ENCODE measurements at regions not wholly inside any gene's neighbourhood (a gene's known extent, or its start where the extent isn't known, plus 50 kb on each side); places are given as distances from the start of the nearest gene placed in this dataset.
"Not testable (repeated sequence)": the region's sequence is repeated elsewhere in the genome, so short reads cannot be mapped to it uniquely, and the experiment has no call there.

GRCh38 chr3:22380253-22380652 lies 629.2 kb upstream of the ZNF385D start:
- no peak overlapping the region for H3K9ac ChIP-seq (ENCODE audit: extremely low read depth, insufficient read length, low read length)
- no peak overlapping the region for H3K4ac ChIP-seq (ENCODE audit: low read depth, low read length)
- Mint-ChIP-seq H3K27ac (no peak overlapping the region), H3K27me3 (ENCODE audit: low read depth) (peaks cover 12% of the 10 kb centered on the region), H3K4me3 (no peak overlapping the region), H3K36me3 (ENCODE audit: insufficient read depth in 1 of 3, low read depth in 3 of 3) (no peaks in the 10 kb centered on the region), H3K4me1 (peaks cover 0 to 2% of the 10 kb centered on the region in 2 experiments; a peak in 3 of 4 replicates), H3K9me3 (no peaks in the 10 kb centered on the region)
- no peak overlapping the region for H3T11ph ChIP-seq (ENCODE audit: low read length)
- H3K79me1 ChIP-seq (ENCODE audit: insufficient read depth, low read depth, low read length, poor library complexity, severe bottlenecking), result no peaks in the 10 kb centered on the region
- no peaks in the 10 kb centered on the region for H3K4me1 ChIP-seq (ENCODE audit: insufficient read depth, low read length)
- no peaks in the 10 kb centered on the region for H3K27me3 ChIP-seq (ENCODE audit: insufficient read depth, low read length)
- no peak overlapping the region for H2BK20ac ChIP-seq (ENCODE audit: low read depth, low read length, poor library complexity, severe bottlenecking)
- H2BK5ac ChIP-seq (ENCODE audit: insufficient read length, low read length), result no peak overlapping the region
- H2AK5ac ChIP-seq (ENCODE audit: insufficient read length, low read length), result no peak overlapping the region
- H2BK15ac ChIP-seq (ENCODE audit: low read depth, low read length), result no peak overlapping the region
- no CpG with 5 or more reads among the region's 4 CpGs for WGBS (ENCODE audit: extremely low coverage, insufficient read length, low lambda C conversion rate)
- H3K9me3 ChIP-seq (ENCODE audit: control insufficient read depth, low read depth, low read length), result no peaks in the 10 kb centered on the region
- no peak overlapping the region for H3K18ac ChIP-seq (ENCODE audit: insufficient read length, low read depth, low read length)
- H2BK12ac ChIP-seq (ENCODE audit: insufficient read length, low read depth, low read length), result no peak overlapping the region
- no peak overlapping the region for H4K91ac ChIP-seq (ENCODE audit: insufficient read length, low read depth, low read length)
- DNase-seq, result no peak
- no peak overlapping the region for H2AFZ ChIP-seq (ENCODE audit: low read length)
- H2BK120ac ChIP-seq (ENCODE audit: low read depth, low read length, poor library complexity, severe bottlenecking), result no peak overlapping the region
- no peak overlapping the region for H4K5ac ChIP-seq (ENCODE audit: insufficient read length, low read depth, low read length)
- no peak overlapping the region for H3K14ac ChIP-seq (ENCODE audit: insufficient read depth, low read length)
- H3K56ac ChIP-seq (ENCODE audit: insufficient read length, low read depth, low read length), result no peak overlapping the region
- no peaks in the 10 kb centered on the region for H4K20me1 ChIP-seq (ENCODE audit: control insufficient read depth, insufficient read depth, insufficient read length)
- H3K4me2 ChIP-seq (ENCODE audit: insufficient read depth, insufficient read length, low read length), result no peak overlapping the region
- no peak overlapping the region for H3K27ac ChIP-seq (ENCODE audit: insufficient read length, low read depth, low read length)
- H3K23me2 ChIP-seq (ENCODE audit: insufficient read length, low read depth, low read length, poor library complexity, severe bottlenecking), result no peaks in the 10 kb centered on the region
- H3K79me2 ChIP-seq (ENCODE audit: insufficient read depth, low read length), result no peaks in the 10 kb centered on the region
- TF ChIP-seq CTCF (conservative IDR thresholded peaks at IDR 0.05), result no peak
- H3K23ac ChIP-seq (ENCODE audit: insufficient read length, low read depth, low read length), result no peak overlapping the region
- no peak overlapping the region for H4K8ac ChIP-seq (replicated peaks; ENCODE audit: insufficient read length, low read depth, low read length)

- not testable (repeated sequence) for H2BK15ac ChIP-seq (ENCODE audit: low read depth, low read length); H3K27ac ChIP-seq (ENCODE audit: insufficient read length, low read depth, low read length); H4K91ac ChIP-seq (ENCODE audit: insufficient read length, low read depth, low read length); H3K56ac ChIP-seq (ENCODE audit: insufficient read length, low read depth, low read length); H3K4me1 Mint-ChIP-seq; H3K9me3 ChIP-seq (ENCODE audit: control insufficient read depth, low read depth, low read length); H2BK120ac ChIP-seq (ENCODE audit: low read depth, low read length, poor library complexity, severe bottlenecking); H3K9ac ChIP-seq (ENCODE audit: extremely low read depth, insufficient read length, low read length); H3T11ph ChIP-seq (ENCODE audit: low read length); H3K27me3 Mint-ChIP-seq (ENCODE audit: low read depth); H3K4me1 ChIP-seq (ENCODE audit: insufficient read depth, low read length); H3K23me2 ChIP-seq (ENCODE audit: insufficient read length, low read depth, low read length, poor library complexity, severe bottlenecking); H3K4me2 ChIP-seq (ENCODE audit: insufficient read depth, insufficient read length, low read length); DNase-seq; H3K18ac ChIP-seq (ENCODE audit: insufficient read length, low read depth, low read length); H2BK20ac ChIP-seq (ENCODE audit: low read depth, low read length, poor library complexity, severe bottlenecking); H3K36me3 Mint-ChIP-seq (ENCODE audit: insufficient read depth in 1 of 3, low read depth in 3 of 3); H2AFZ ChIP-seq (ENCODE audit: low read length); H3K4ac ChIP-seq (ENCODE audit: low read depth, low read length); H3K79me1 ChIP-seq (ENCODE audit: insufficient read depth, low read depth, low read length, poor library complexity, severe bottlenecking); H3K23ac ChIP-seq (ENCODE audit: insufficient read length, low read depth, low read length); H2BK5ac ChIP-seq (ENCODE audit: insufficient read length, low read length); H3K27me3 ChIP-seq (ENCODE audit: insufficient read depth, low read length); H4K5ac ChIP-seq (ENCODE audit: insufficient read length, low read depth, low read length); H4K8ac ChIP-seq (replicated peaks; ENCODE audit: insufficient read length, low read depth, low read length); H2BK12ac ChIP-seq (ENCODE audit: insufficient read length, low read depth, low read length); H4K20me1 ChIP-seq (ENCODE audit: control insufficient read depth, insufficient read depth, insufficient read length); H3K79me2 ChIP-seq (ENCODE audit: insufficient read depth, low read length); H3K14ac ChIP-seq (ENCODE audit: insufficient read depth, low read length); H2AK5ac ChIP-seq (ENCODE audit: insufficient read length, low read length); H3K9me3 Mint-ChIP-seq
- peak overlapping the region in 1 of 2 experiments; percentile 52; a peak in 3 of 5 replicates for H3K4me3 Mint-ChIP-seq
- WGBS (ENCODE audit: extremely low coverage, insufficient read length, low lambda C conversion rate), result no CpG with 5 or more reads among the region's 10 CpGs
- H3K27ac Mint-ChIP-seq, result peak overlapping the region in 1 of 3 experiments; percentile 60; a peak in 1 of 7 replicates
These were observed 630.6 kb upstream of the ZNF385D start for GRCh38 chr3:22381564-22381963.
